PC-9 (cell line): ENCODE measurements at regions not wholly inside any gene's neighbourhood (a gene's known extent, or its start where the extent isn't known, plus 50 kb on each side); places are given as distances from the start of the nearest gene placed in this dataset.

Source experiments
- BruUV-seq: library from RNA; stranded (reverse); fragments of 400-500 nt; replicated peaks from 2 replicates; lab custom pipeline; 2021; lab: Mats Ljungman, UMichigan
- CTCF ChIA-PET: fragments of 300-600 bp; sonication (Branson Sonifier 250); formaldehyde crosslinking; loops from one replicate; lab custom pipeline; 2022; ENCODE audit warnings: antibody characterized with exemption; lab: Charles Lee
- POLR2A ChIA-PET: fragments of 300-600 bp; sonication (Branson Sonifier 250); formaldehyde crosslinking; loops from one replicate; lab custom pipeline; 2022; ENCODE audit warnings: antibody characterized with exemption; ENCODE audit not compliant: unreplicated experiment; lab: Charles Lee
- DNase-seq, 2 experiments: peaks; one replicate each; pipeline versions ENCODE4 v3.0.0 to v3.0.0-alpha.2; 2015 to 2022; ENCODE audit warnings: mixed read lengths in 1 of 2
- H2AFZ ChIP-seq: fragments of 200-600 bp; sonication (generic); 2 replicates; pipeline ENCODE4 v1.8.1; 2017; ENCODE audit warnings: antibody characterized with exemption
- H3F3A ChIP-seq: fragments of 200-600 bp; sonication (generic); 2 replicates; pipeline ENCODE4 v1.8.1; 2017; ENCODE audit warnings: antibody characterized with exemption, mild to moderate bottlenecking, low read depth; ENCODE audit not compliant: insufficient read depth
- H3K27ac ChIP-seq: fragments of 200-600 bp; sonication (generic); 2 replicates; pipeline ENCODE4 v1.6.1; 2016; ENCODE audit warnings: mixed run types
- H3K27me3 ChIP-seq: fragments of 200-600 bp; sonication (generic); 2 replicates; pipeline ENCODE4 v1.6.1; 2016; ENCODE audit warnings: low read depth, mixed run types; ENCODE audit not compliant: insufficient read depth
- H3K36me3 ChIP-seq: fragments of 200-600 bp; sonication (generic); 2 replicates; pipeline ENCODE4 v1.6.1; 2016; ENCODE audit warnings: low read depth, mixed run types
- H3K4me1 ChIP-seq: fragments of 200-600 bp; sonication (generic); replicated peaks from 2 replicates; pipeline ENCODE4 v1.6.1; 2016; ENCODE audit warnings: mixed run types; ENCODE audit not compliant: insufficient read depth
- H3K4me2 ChIP-seq: fragments of 200-600 bp; sonication (generic); 2 replicates; pipeline ENCODE4 v1.6.1; 2017; ENCODE audit warnings: mixed run types
- H3K4me3 ChIP-seq: fragments of 200-600 bp; sonication (generic); 2 replicates; pipeline ENCODE4 v1.6.1; 2016; ENCODE audit warnings: mixed run types
- H3K79me2 ChIP-seq: fragments of 200-600 bp; sonication (generic); 2 replicates; pipeline ENCODE4 v1.6.1; 2017; ENCODE audit warnings: low read depth, mixed run types
- H3K9me2 ChIP-seq: fragments of 200-600 bp; sonication (generic); 2 replicates; pipeline ENCODE4 v1.8.1; 2017; ENCODE audit warnings: mild to moderate bottlenecking; ENCODE audit not compliant: insufficient read depth
- H3K9me3 ChIP-seq: fragments of 200-600 bp; sonication (generic); 2 replicates; pipeline ENCODE4 v1.8.1; 2016; ENCODE audit warnings: low read depth; ENCODE audit not compliant: insufficient read depth
- H4K20me1 ChIP-seq: fragments of 200-600 bp; sonication (generic); 2 replicates; pipeline ENCODE4 v1.8.1; 2017; ENCODE audit not compliant: insufficient read depth
- EZH2 ChIP-seq: fragments of 200-600 bp; sonication (generic); IDR thresholded peaks from 2 replicates; pipeline ENCODE4 v1.8.0; 2017; ENCODE audit warnings: antibody characterized with exemption, low read depth
- intact Hi-C: fragments of 100-400 bp; cut with micrococcal nuclease; formaldehyde crosslinking; loops from one replicate; pipeline ENCODE4 v1.10.0; 2022; ENCODE audit not compliant: unreplicated experiment
- TF ChIP-seq, protein P1 (sequence below): fragments of 200-600 bp; sonication (generic); conservative IDR thresholded peaks from 2 replicates; pipeline ENCODE4 v1.6.1; 2017; ENCODE audit warnings: mixed run types, antibody characterized with exemption, mild to moderate bottlenecking, moderate library complexity

DNA sequence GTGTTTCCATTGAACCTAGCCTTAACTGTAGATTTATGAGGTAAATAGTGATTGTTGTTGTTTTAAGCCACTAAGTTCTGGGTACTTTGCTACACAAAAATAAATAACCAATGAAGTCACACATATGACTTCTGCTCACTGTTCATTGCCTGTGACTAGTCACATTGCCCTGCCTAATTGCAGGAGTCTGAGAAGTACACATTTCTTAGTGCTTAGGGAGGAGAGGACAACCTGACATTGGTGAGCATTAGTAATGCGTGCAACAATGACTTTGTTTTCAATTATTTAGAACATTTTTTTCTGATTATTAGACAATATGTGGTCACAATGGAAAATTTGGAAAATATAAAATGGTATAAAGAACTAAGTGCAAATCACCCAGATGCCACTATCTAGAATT is 133.2 kb upstream of the DAZL start:
- H3K4me1 ChIP-seq = no peaks in the 10 kb centered on the region
- H3K27me3 ChIP-seq = no peaks in the 10 kb centered on the region
- ChIA-PET CTCF (no interaction called here), POLR2A (no interaction called here)
- no peaks in the 10 kb centered on the region for H3K79me2 ChIP-seq
- TF ChIP-seq, protein P1, sequence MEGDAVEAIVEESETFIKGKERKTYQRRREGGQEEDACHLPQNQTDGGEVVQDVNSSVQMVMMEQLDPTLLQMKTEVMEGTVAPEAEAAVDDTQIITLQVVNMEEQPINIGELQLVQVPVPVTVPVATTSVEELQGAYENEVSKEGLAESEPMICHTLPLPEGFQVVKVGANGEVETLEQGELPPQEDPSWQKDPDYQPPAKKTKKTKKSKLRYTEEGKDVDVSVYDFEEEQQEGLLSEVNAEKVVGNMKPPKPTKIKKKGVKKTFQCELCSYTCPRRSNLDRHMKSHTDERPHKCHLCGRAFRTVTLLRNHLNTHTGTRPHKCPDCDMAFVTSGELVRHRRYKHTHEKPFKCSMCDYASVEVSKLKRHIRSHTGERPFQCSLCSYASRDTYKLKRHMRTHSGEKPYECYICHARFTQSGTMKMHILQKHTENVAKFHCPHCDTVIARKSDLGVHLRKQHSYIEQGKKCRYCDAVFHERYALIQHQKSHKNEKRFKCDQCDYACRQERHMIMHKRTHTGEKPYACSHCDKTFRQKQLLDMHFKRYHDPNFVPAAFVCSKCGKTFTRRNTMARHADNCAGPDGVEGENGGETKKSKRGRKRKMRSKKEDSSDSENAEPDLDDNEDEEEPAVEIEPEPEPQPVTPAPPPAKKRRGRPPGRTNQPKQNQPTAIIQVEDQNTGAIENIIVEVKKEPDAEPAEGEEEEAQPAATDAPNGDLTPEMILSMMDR = no peak
- no peak for TF ChIP-seq EZH2
- DNase-seq = no peak
- no peaks in the 10 kb centered on the region for H4K20me1 ChIP-seq
- no peak overlapping the region for H3K4me3 ChIP-seq
- no peak overlapping the region for H2AFZ ChIP-seq
- intact Hi-C loops = no loop called here
- H3K36me3 ChIP-seq = 0 out of 2 replicates have a peak, but pooled peaks cover 4% of the 10 kb centered on the region
- H3F3A ChIP-seq = no peaks in the 10 kb centered on the region
- no peak overlapping the region for H3K27ac ChIP-seq
- H3K9me3 ChIP-seq = peaks cover 29% of the 10 kb centered on the region
- no peaks in the 10 kb centered on the region for H3K9me2 ChIP-seq
- no TSS peak for BruUV-seq
- H3K4me2 ChIP-seq = no peak overlapping the region

DNA sequence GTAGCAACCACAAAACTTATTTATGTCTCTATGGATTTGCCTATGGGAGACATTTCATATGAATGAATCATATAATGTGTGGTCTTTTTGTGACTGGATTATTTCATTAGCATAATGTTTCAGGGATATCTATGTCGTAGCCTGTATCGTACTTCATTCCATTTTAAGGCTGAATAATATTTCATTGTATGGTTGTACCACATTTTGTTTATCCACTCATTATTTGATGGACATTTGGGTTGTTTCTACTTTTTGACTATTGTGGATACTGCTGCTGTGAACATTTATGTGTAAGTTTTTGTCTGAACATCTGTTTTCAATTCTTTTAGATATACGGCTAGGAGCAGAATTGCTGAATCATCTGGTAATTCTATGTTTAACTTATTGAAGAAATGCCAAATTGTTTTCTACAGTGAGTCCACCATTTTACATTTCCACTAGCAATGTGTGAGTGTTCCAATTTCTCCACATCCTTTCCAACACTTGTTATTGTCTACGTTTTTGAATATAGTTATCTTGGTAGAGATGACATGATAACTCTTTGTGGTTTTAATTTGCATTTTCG is 134.4 kb upstream of the DAZL start:
- no peak overlapping the region for H3K4me2 ChIP-seq
- no peak for DNase-seq
- no peaks in the 10 kb centered on the region for H3K79me2 ChIP-seq
- H3K4me3 ChIP-seq = no peak overlapping the region
- H3K36me3 ChIP-seq = 0 out of 2 replicates have a peak, but pooled peaks cover 4% of the 10 kb centered on the region
- H3K4me1 ChIP-seq = no peaks in the 10 kb centered on the region
- H3K27ac ChIP-seq = no peak overlapping the region
- ChIA-PET CTCF (no interaction called here), POLR2A (no interaction called here)
- H3K9me2 ChIP-seq = no peaks in the 10 kb centered on the region
- H3F3A ChIP-seq = no peaks in the 10 kb centered on the region
- H2AFZ ChIP-seq = no peak overlapping the region
- no peaks in the 10 kb centered on the region for H4K20me1 ChIP-seq
- BruUV-seq = no TSS peak
- intact Hi-C loops = no loop called here
- TF ChIP-seq EZH2 = no peak
- TF ChIP-seq, protein P1 = no peak
- no peaks in the 10 kb centered on the region for H3K27me3 ChIP-seq
- H3K9me3 ChIP-seq = peaks cover 34% of the 10 kb centered on the region

DNA sequence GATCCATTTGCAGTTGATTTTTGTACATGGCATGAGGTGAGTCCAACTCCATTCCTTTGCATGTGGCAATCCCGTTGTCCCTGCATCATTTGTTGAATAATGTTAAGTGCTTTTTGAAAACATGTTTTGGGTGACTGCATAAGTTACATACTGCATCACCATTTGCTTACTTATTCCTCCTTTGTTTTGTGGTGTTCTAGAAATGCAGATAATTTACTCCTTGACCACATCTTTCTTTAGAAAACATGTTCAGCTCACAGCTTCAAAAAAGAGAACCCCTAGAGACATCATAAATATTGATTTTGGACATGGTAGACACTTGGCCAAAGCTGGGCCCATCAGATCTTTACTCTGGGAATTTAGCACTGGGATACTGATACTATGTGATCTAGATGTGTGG is 135.3 kb upstream of the DAZL start:
- CTCF ChIA-PET = no interaction called here
- H2AFZ ChIP-seq = no peak overlapping the region
- no peaks in the 10 kb centered on the region for H4K20me1 ChIP-seq
- no peak overlapping the region for H3K4me3 ChIP-seq
- H3K27me3 ChIP-seq = no peaks in the 10 kb centered on the region
- no peak overlapping the region for H3K4me2 ChIP-seq
- BruUV-seq = no TSS peak
- H3K36me3 ChIP-seq = 0 out of 2 replicates have a peak, but pooled peaks cover 4% of the 10 kb centered on the region
- no peaks in the 10 kb centered on the region for H3K79me2 ChIP-seq
- intact Hi-C loops = no loop called here
- H3K27ac ChIP-seq = no peak overlapping the region
- no peaks in the 10 kb centered on the region for H3K9me2 ChIP-seq
- TF ChIP-seq, protein P1 = no peak
- no peak for DNase-seq
- POLR2A ChIA-PET = no interaction called here
- H3F3A ChIP-seq = no peaks in the 10 kb centered on the region
- H3K9me3 ChIP-seq = peaks cover 34% of the 10 kb centered on the region
- no peaks in the 10 kb centered on the region for H3K4me1 ChIP-seq
